COLO668 (cell line): ENCODE measurements at regions not wholly inside any gene's neighbourhood (a gene's known extent, or its start where the extent isn't known, plus 50 kb on each side); places are given as distances from the start of the nearest gene placed in this dataset.
A peak's percentile ranks its signal among the peaks of the same experiment; 100 is the strongest.
"Not testable (repeated sequence)": the region's sequence is repeated elsewhere in the genome, so short reads cannot be mapped to it uniquely, and the experiment has no call there.

ENCODE experiments used
- DNase-seq: peaks from one replicate; lab custom pipeline; 2025; ENCODE audit not compliant: unreplicated experiment; lab: John Stamatoyannopoulos, UW

- DNase-seq = no peak
These were observed 103.1 kb downstream of the VGLL3 start for GRCh38 chr3:86887876-86888275.

GRCh38 chr3:86880066-86880465 lies 110.9 kb downstream of the VGLL3 start:
- DNase-seq = no peak

GRCh38 chr3:86876504-86877181 lies 114.3 kb downstream of the VGLL3 start:
- peak; percentile 71 for DNase-seq

GRCh38 chr3:86874790-86875189 lies 116.2 kb downstream of the VGLL3 start:
- DNase-seq = not testable (repeated sequence)

- DNase-seq = no peak
These were observed 121.4 kb downstream of the VGLL3 start for GRCh38 chr3:86869566-86869965.

- DNase-seq = no peak
These were observed 123.0 kb downstream of the VGLL3 start for GRCh38 chr3:86867982-86868381.

GRCh38 chr3:86865506-86865905 lies 125.4 kb downstream of the VGLL3 start:
- no peak for DNase-seq

- no peak for DNase-seq
These were observed 134.2 kb downstream of the VGLL3 start for GRCh38 chr3:86856711-86857110.

- DNase-seq = no peak
These were observed 141.0 kb downstream of the VGLL3 start for GRCh38 chr3:86849991-86850390.

GRCh38 chr3:86845726-86846125 lies 145.2 kb downstream of the VGLL3 start:
- DNase-seq = no peak

GRCh38 chr3:86838927-86839326 lies 152.0 kb downstream of the VGLL3 start:
- DNase-seq = no peak

- no peak for DNase-seq
These were observed 153.1 kb downstream of the VGLL3 start for GRCh38 chr3:86837871-86838270.

- DNase-seq = no peak
These were observed 160.4 kb downstream of the VGLL3 start for GRCh38 chr3:86830566-86830965.

- no peak for DNase-seq
These were observed 162.2 kb downstream of the VGLL3 start for GRCh38 chr3:86828751-86829150.

- DNase-seq = not testable (repeated sequence)
These were observed 163.4 kb downstream of the VGLL3 start for GRCh38 chr3:86827582-86827981.

GRCh38 chr3:86826292-86826691 lies 164.7 kb downstream of the VGLL3 start:
- DNase-seq = no peak

GRCh38 chr3:86815880-86816279 lies 175.1 kb downstream of the VGLL3 start:
- DNase-seq = no peak

- no peak for DNase-seq
These were observed 175.9 kb downstream of the VGLL3 start for GRCh38 chr3:86814918-86815655.

- no peak for DNase-seq
These were observed 176.6 kb downstream of the VGLL3 start for GRCh38 chr3:86814321-86814720.

GRCh38 chr3:86801921-86802320 lies 189.0 kb downstream of the VGLL3 start:
- DNase-seq = no peak

- DNase-seq = no peak
These were observed 189.9 kb downstream of the VGLL3 start for GRCh38 chr3:86801066-86801465.

GRCh38 chr3:86800116-86800515 lies 190.8 kb downstream of the VGLL3 start:
- DNase-seq = no peak

- DNase-seq = no peak
These were observed 193.0 kb downstream of the VGLL3 start for GRCh38 chr3:86797946-86798345.
